ENCODE measurements at regions not wholly inside any gene's neighbourhood (a gene's known extent, or its start where the extent isn't known, plus 50 kb on each side); places are given as distances from the start of the nearest gene placed in this dataset.

DNA sequence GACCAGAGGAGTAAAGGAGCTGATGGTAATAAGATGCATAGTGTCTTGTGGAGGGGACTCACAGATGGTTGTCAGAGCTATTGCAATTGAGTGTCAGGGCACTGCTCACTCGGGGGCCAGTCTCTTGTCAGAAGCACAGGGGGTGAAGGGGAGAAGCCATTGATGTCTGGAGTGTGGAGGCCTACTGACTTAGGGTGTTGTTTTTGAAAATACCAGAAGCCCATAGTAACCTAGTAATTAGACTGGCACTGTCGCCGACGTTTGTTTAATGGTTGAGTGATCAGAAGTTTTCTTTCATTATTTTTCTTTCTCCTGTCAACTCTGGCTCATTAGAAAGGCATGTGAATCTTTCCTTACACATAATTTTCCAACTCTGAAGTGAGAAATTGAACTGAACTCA, 151.6 kb upstream of the TENM4 start:
- no peaks in the 10 kb centered on the region for H3K36me3 Mint-ChIP-seq (ENCODE audit: insufficient read depth)
- H3K4me1 Mint-ChIP-seq (ENCODE audit: low read depth), result peaks cover 4% of the 10 kb centered on the region
- H3K27ac Mint-ChIP-seq, result no peak overlapping the region
- H3K9me3 Mint-ChIP-seq (ENCODE audit: low read depth), result peaks cover 10% of the 10 kb centered on the region
- H3K27me3 Mint-ChIP-seq, result peaks cover 10% of the 10 kb centered on the region
- no peak overlapping the region for H3K4me3 Mint-ChIP-seq (ENCODE audit: low read depth)
- no peak for DNase-seq (ENCODE audit: low spot score, unreplicated experiment)
- TF ChIP-seq, protein P1, sequence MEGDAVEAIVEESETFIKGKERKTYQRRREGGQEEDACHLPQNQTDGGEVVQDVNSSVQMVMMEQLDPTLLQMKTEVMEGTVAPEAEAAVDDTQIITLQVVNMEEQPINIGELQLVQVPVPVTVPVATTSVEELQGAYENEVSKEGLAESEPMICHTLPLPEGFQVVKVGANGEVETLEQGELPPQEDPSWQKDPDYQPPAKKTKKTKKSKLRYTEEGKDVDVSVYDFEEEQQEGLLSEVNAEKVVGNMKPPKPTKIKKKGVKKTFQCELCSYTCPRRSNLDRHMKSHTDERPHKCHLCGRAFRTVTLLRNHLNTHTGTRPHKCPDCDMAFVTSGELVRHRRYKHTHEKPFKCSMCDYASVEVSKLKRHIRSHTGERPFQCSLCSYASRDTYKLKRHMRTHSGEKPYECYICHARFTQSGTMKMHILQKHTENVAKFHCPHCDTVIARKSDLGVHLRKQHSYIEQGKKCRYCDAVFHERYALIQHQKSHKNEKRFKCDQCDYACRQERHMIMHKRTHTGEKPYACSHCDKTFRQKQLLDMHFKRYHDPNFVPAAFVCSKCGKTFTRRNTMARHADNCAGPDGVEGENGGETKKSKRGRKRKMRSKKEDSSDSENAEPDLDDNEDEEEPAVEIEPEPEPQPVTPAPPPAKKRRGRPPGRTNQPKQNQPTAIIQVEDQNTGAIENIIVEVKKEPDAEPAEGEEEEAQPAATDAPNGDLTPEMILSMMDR (IDR thresholded peaks at IDR 0.05; ENCODE audit: unreplicated experiment), result no peak

DNA sequence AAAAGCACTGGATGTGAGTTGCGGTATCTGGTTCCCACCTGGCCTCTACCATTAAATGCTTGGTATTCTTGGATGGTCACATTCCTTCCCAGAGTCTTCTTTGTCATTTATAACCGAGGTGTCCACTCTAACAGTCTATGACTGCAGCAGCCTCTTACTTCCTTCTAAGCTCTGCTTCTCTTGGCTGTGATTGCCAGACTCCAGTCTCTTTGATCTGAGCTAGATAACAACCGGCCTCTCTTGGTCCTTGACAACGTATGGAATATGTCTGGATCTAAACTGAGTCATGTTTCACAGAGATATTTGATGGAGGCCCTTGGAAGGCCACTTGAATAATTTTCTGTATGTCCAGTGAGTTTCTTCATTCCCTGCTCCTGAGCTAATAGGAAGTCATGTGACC, 141.6 kb upstream of the TENM4 start:
- Mint-ChIP-seq H3K36me3 (ENCODE audit: insufficient read depth) (no peaks in the 10 kb centered on the region), H3K4me3 (ENCODE audit: low read depth) (no peak overlapping the region)

DNA sequence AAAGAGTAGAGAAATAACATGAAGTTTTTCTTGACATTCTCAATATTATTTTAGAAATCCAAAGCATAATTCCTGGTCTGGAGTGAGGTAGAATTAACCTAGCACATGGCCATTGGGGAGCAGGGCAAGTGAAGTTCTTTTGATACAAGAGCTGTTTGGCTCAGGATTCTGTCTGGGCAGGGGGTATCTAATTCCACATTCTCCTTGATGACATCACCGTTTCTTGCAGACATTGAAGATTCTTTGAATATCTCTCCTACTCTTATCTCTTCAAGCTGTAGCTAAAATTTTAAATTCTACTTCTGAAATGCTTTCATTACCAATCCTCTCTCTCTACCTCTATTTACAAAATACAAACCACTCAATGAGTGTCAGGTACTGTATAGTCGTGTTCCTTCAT, 138.2 kb upstream of the TENM4 start:
- peaks cover 5% of the 10 kb centered on the region for H3K4me1 Mint-ChIP-seq (ENCODE audit: low read depth)
- H3K4me3 Mint-ChIP-seq (ENCODE audit: low read depth), result no peak overlapping the region
- TF ChIP-seq, protein P1 (IDR thresholded peaks at IDR 0.05; ENCODE audit: unreplicated experiment), result no peak
- no peaks in the 10 kb centered on the region for H3K9me3 Mint-ChIP-seq (ENCODE audit: low read depth)
- H3K36me3 Mint-ChIP-seq (ENCODE audit: insufficient read depth), result no peaks in the 10 kb centered on the region
- no peaks in the 10 kb centered on the region for H3K27me3 Mint-ChIP-seq
- DNase-seq (ENCODE audit: low spot score, unreplicated experiment), result no peak
- no peak overlapping the region for H3K27ac Mint-ChIP-seq

More for the DNA sequence above, 141.6 kb upstream of the TENM4 start:
- DNase-seq (ENCODE audit: low spot score, unreplicated experiment), result no peak
- no peak overlapping the region for H3K27ac Mint-ChIP-seq
- TF ChIP-seq, protein P1 (IDR thresholded peaks at IDR 0.05; ENCODE audit: unreplicated experiment), result no peak
- H3K4me1 Mint-ChIP-seq (ENCODE audit: low read depth), result peaks cover 3% of the 10 kb centered on the region
- peaks cover 9% of the 10 kb centered on the region for H3K9me3 Mint-ChIP-seq (ENCODE audit: low read depth)
- no peaks in the 10 kb centered on the region for H3K27me3 Mint-ChIP-seq

DNA sequence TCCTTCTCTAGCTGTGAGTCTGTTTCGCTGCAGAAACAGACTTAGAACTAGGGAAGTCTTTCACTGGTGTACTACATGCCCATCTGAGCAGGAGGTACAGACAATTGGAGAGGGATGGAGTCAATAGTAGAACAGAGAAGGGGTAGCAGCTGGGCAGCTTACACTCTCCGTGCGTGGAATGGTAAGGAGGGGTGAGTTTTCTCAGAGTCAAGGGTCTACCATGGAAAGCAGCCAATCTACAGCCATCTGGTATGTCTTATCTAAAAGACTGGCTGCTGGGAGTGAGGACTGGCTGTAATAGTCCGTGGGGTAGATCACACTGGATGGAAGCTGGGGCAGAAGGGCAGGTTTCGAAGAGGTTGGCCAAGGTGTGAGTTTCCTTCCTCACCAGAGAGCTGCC, 137.3 kb upstream of the TENM4 start:
- peaks cover 5% of the 10 kb centered on the region for H3K4me1 Mint-ChIP-seq (ENCODE audit: low read depth)
- TF ChIP-seq, protein P1 (IDR thresholded peaks at IDR 0.05; ENCODE audit: unreplicated experiment), result no peak
- peaks cover 3% of the 10 kb centered on the region for H3K27me3 Mint-ChIP-seq
- no peaks in the 10 kb centered on the region for H3K36me3 Mint-ChIP-seq (ENCODE audit: insufficient read depth)
- no peak overlapping the region for H3K27ac Mint-ChIP-seq
- no peak overlapping the region for H3K4me3 Mint-ChIP-seq (ENCODE audit: low read depth)
- DNase-seq (ENCODE audit: low spot score, unreplicated experiment), result no peak
- no peaks in the 10 kb centered on the region for H3K9me3 Mint-ChIP-seq (ENCODE audit: low read depth)

DNA sequence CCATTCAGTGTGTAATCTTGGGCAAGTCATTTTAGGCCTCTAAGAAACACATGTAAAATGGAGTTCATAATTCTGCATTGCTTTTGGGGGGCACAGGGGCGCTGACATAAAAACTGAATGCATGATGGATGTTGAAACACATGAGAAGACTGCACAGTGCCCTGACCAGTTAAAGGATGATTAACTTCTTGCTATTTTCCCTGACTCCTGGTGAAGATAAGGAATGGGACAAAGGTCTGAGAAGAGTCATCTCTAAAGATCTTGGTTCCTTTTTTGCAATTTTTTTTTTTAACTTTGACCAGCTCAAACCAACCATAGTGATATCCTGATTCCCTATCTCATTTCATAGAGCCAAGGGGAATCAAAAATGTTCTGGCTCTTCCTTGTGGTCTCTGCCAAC, 134.9 kb upstream of the TENM4 start:
- Mint-ChIP-seq H3K4me3 (ENCODE audit: low read depth) (no peak overlapping the region), H3K27ac (no peak overlapping the region), H3K27me3 (peaks cover 3% of the 10 kb centered on the region), H3K36me3 (ENCODE audit: insufficient read depth) (no peaks in the 10 kb centered on the region), H3K4me1 (ENCODE audit: low read depth) (peaks cover 2% of the 10 kb centered on the region), H3K9me3 (ENCODE audit: low read depth) (no peaks in the 10 kb centered on the region)
- TF ChIP-seq, protein P1 (IDR thresholded peaks at IDR 0.05; ENCODE audit: unreplicated experiment), result no peak
- no peak for DNase-seq (ENCODE audit: low spot score, unreplicated experiment)

All from progenitor cell of endocrine pancreas (in vitro differentiated cells).